ENCODE measurements at regions not wholly inside any gene's neighbourhood (a gene's known extent, or its start where the extent isn't known, plus 50 kb on each side); places are given as distances from the start of the nearest gene placed in this dataset.

- POLR2A ChIA-PET: no interaction called here
- Mint-ChIP-seq H3K4me1 (ENCODE audit: low read depth) (no peaks in the 10 kb centered on the region), H3K27me3 (ENCODE audit: low read depth) (no peaks in the 10 kb centered on the region), H3K9me3 (ENCODE audit: insufficient read depth) (no peaks in the 10 kb centered on the region), H3K27ac (no peak overlapping the region), H3K36me3 (ENCODE audit: low read depth) (no peaks in the 10 kb centered on the region), H3K4me3 (no peak overlapping the region)
- CTCF ChIA-PET: no interaction called here
- ATAC-seq (no peak), DNase-seq (no peak)
Measured at GRCh38 chr1:78799926-78800325, 150.3 kb downstream of the IFI44 start.

DNA sequence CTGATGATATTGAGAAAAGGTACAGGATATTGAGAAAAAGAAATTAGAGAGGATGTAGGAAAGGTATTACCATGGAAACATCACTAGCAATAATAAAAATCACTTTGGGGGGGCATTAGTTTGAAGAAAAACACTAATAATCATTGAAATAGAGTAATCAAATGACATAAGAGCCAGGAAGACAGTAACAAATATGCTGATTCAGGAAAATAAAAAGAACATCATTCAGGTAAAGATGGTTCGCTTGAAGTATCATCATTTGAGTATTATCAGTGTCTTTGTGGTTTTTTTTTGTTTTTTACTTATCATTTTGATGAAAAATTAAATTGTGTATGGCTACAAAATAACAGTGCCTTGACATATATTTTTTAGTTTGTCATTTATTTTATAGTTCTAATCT, 164.5 kb downstream of the IFI44 start:
- no peaks in the 10 kb centered on the region for H3K9me3 Mint-ChIP-seq (ENCODE audit: insufficient read depth)
- H3K36me3 Mint-ChIP-seq (ENCODE audit: low read depth): no peaks in the 10 kb centered on the region
- H3K27me3 Mint-ChIP-seq (ENCODE audit: low read depth): no peaks in the 10 kb centered on the region
- no peak for ATAC-seq
- H3K4me1 Mint-ChIP-seq (ENCODE audit: low read depth): no peaks in the 10 kb centered on the region
- ChIA-PET POLR2A (no interaction called here), CTCF (no interaction called here)
- DNase-seq: no peak
- H3K27ac Mint-ChIP-seq: no peak overlapping the region
- no peak overlapping the region for H3K4me3 Mint-ChIP-seq

- ATAC-seq (no peak), DNase-seq (no peak)
- Mint-ChIP-seq H3K27me3 (ENCODE audit: low read depth) (no peaks in the 10 kb centered on the region), H3K4me1 (ENCODE audit: low read depth) (no peaks in the 10 kb centered on the region), H3K9me3 (ENCODE audit: insufficient read depth) (no peaks in the 10 kb centered on the region), H3K36me3 (ENCODE audit: low read depth) (no peaks in the 10 kb centered on the region), H3K27ac (no peak overlapping the region), H3K4me3 (no peak overlapping the region)
- POLR2A ChIA-PET: no interaction called here
- CTCF ChIA-PET: interaction anchor here (1.2 kb wide), 1 partner anchor 14 kb away, joined by 4 read pairs; no protein-coding TSS in a partner anchor
Measured at GRCh38 chr1:78825561-78825960, 175.9 kb downstream of the IFI44 start.

DNA sequence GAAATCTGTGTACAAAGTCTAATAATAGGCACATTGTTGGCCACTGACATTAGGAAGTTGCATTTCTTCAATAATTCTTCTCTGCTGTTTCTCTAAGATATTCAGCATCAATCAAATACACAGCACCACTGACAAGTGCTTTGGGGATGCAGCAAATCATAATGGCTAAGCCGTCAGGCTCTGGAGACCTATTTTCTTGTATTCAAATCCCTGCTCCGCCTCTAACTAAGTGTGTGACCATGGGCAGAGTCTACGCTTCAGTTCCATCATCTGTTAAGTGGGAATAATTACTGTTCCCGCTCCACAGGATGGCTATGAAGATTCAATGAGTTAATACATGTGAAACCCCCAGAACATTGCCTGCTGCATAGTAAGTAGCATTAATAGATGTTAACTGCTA, 176.9 kb downstream of the ADGRL4 start:
- H3K4me1 Mint-ChIP-seq (ENCODE audit: low read depth): no peaks in the 10 kb centered on the region
- ChIA-PET POLR2A (no interaction called here), CTCF (interaction anchor here (0.7 kb wide), 1 partner anchor 331 kb away, joined by 3 read pairs; no protein-coding TSS in a partner anchor)
- H3K36me3 Mint-ChIP-seq (ENCODE audit: low read depth): no peaks in the 10 kb centered on the region
- H3K4me3 Mint-ChIP-seq: no peak overlapping the region
- no peak overlapping the region for H3K27ac Mint-ChIP-seq
- DNase-seq: no peak
- peaks cover 5% of the 10 kb centered on the region for H3K27me3 Mint-ChIP-seq (ENCODE audit: low read depth)
- H3K9me3 Mint-ChIP-seq (ENCODE audit: insufficient read depth): no peaks in the 10 kb centered on the region
- ATAC-seq: no peak

DNA sequence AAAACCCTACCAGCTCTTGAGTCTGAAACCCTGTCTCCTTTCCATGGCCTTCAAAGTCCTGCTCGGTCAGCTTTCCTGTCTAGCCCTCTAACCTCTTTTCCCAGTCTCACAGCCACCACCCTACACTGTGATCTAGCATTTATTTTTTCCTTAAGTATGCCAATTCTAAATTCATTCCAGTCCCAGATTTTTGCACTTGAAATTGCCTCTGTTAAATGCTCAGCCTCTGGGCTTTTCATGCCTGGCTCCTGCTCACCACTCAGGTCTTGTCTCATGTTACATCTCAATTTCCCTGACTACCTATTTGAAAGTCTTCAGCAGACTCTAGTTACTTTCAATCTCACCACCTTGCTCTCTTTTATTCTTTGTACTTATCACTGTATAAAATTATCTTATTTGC, 176.2 kb downstream of the ADGRL4 start:
- no peaks in the 10 kb centered on the region for H3K9me3 Mint-ChIP-seq (ENCODE audit: insufficient read depth)
- ChIA-PET CTCF (no interaction called here), POLR2A (no interaction called here)
- ATAC-seq: no peak
- no peak overlapping the region for H3K27ac Mint-ChIP-seq
- no peaks in the 10 kb centered on the region for H3K4me1 Mint-ChIP-seq (ENCODE audit: low read depth)
- no peak overlapping the region for H3K4me3 Mint-ChIP-seq
- no peak for DNase-seq
- peaks cover 5% of the 10 kb centered on the region for H3K27me3 Mint-ChIP-seq (ENCODE audit: low read depth)
- no peaks in the 10 kb centered on the region for H3K36me3 Mint-ChIP-seq (ENCODE audit: low read depth)

DNA sequence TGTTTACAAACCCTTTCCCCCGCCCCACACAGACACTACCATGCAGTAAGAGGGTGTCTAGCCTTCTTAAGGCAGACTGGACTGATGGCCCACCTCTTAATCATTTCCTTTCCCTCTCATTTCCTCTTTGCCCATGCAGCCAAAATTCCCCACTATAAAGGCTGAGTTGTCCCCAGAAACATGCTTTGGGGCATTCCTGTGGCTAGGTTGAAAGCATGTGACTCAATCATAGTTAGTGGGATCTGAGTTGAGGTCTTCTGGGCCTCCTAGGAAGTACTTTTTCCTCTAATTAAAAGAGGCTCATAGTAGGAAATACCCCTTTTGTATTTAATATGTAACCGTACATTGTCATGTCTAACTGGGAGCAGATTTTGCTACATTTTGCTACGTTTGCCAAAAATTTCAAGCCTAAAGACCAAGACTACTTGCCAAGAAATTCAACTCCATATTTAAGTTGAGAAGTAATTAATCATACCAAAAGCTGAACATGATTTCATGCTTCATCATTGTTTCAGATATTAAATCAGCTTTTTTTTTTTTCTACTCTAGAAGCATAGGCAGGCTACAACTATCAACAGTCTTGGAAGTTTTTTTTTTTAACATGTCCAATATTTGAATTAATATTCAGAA, 174.7 kb downstream of the ADGRL4 start:
- H3K4me1 Mint-ChIP-seq (ENCODE audit: low read depth): peaks cover 3% of the 10 kb centered on the region
- H3K9me3 Mint-ChIP-seq (ENCODE audit: insufficient read depth): no peaks in the 10 kb centered on the region
- H3K27ac Mint-ChIP-seq: no peak overlapping the region
- CTCF ChIA-PET: no interaction called here
- ATAC-seq: no peak
- peaks cover 5% of the 10 kb centered on the region for H3K27me3 Mint-ChIP-seq (ENCODE audit: low read depth)
- H3K4me3 Mint-ChIP-seq: no peak overlapping the region
- no peak for DNase-seq
- POLR2A ChIA-PET: no interaction called here
- H3K36me3 Mint-ChIP-seq (ENCODE audit: low read depth): no peaks in the 10 kb centered on the region

GRCh38 chr1:78833491-78833890, 173.0 kb downstream of the ADGRL4 start:
- H3K4me3 Mint-ChIP-seq: no peak overlapping the region
- H3K9me3 Mint-ChIP-seq (ENCODE audit: insufficient read depth): no peaks in the 10 kb centered on the region
- CTCF ChIA-PET: no interaction called here
- no peak for ATAC-seq
- POLR2A ChIA-PET: no interaction called here
- peaks cover 7% of the 10 kb centered on the region for H3K4me1 Mint-ChIP-seq (ENCODE audit: low read depth)
- no peak overlapping the region for H3K27ac Mint-ChIP-seq
- no peak for DNase-seq
- H3K27me3 Mint-ChIP-seq (ENCODE audit: low read depth): peaks cover 5% of the 10 kb centered on the region
- no peaks in the 10 kb centered on the region for H3K36me3 Mint-ChIP-seq (ENCODE audit: low read depth)

GRCh38 chr1:78834201-78834741, 172.3 kb downstream of the ADGRL4 start:
- CTCF ChIA-PET: no interaction called here

DNA sequence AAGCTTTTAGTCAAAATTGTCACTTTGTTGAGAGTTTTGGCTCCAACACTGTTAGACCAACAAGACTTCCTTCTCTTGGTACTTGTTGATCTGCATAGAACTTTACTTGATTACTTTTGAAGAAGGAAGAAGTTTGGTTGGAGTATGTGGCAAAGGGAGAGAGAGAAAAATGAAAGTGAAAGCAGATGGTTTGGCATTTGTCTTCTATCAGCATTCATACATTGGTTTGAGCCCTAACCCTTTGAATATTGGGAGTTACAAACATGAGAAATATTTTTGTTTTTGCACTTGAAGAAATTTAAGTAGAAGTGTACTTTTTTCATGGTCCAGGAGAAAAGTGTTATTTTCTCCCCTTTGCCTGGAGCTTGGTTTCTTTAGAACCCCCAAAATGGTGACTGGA, 169.8 kb downstream of the ADGRL4 start:
- no peaks in the 10 kb centered on the region for H3K36me3 Mint-ChIP-seq (ENCODE audit: low read depth)
- POLR2A ChIA-PET: no interaction called here
- H3K27me3 Mint-ChIP-seq (ENCODE audit: low read depth): peaks cover 5% of the 10 kb centered on the region
- CTCF ChIA-PET: interaction anchor here (0.9 kb wide), 1 partner anchor 219 kb away, joined by 4 read pairs; no protein-coding TSS in a partner anchor
- H3K27ac Mint-ChIP-seq: no peak overlapping the region
- ATAC-seq (no peak), DNase-seq (no peak)
- H3K4me3 Mint-ChIP-seq: peak overlapping the region; percentile 4
- H3K4me1 Mint-ChIP-seq (ENCODE audit: low read depth): peaks cover 7% of the 10 kb centered on the region
- no peaks in the 10 kb centered on the region for H3K9me3 Mint-ChIP-seq (ENCODE audit: insufficient read depth)

More at GRCh38 chr1:78834201-78834741, 172.3 kb downstream of the ADGRL4 start:
- H3K9me3 Mint-ChIP-seq (ENCODE audit: insufficient read depth): no peaks in the 10 kb centered on the region
- no peak overlapping the region for H3K4me3 Mint-ChIP-seq
- peaks cover 7% of the 10 kb centered on the region for H3K4me1 Mint-ChIP-seq (ENCODE audit: low read depth)
- POLR2A ChIA-PET: no interaction called here
- DNase-seq (no peak), ATAC-seq (no peak)
- H3K27ac Mint-ChIP-seq: no peak overlapping the region
- no peaks in the 10 kb centered on the region for H3K36me3 Mint-ChIP-seq (ENCODE audit: low read depth)
- peaks cover 5% of the 10 kb centered on the region for H3K27me3 Mint-ChIP-seq (ENCODE audit: low read depth)

- peaks cover 7% of the 10 kb centered on the region for H3K4me1 Mint-ChIP-seq (ENCODE audit: low read depth)
- no peaks in the 10 kb centered on the region for H3K36me3 Mint-ChIP-seq (ENCODE audit: low read depth)
- ChIA-PET POLR2A (no interaction called here), CTCF (interaction anchor here (0.7 to 1.8 kb wide), 5 partner anchors 14 to 515 kb away, joined by 3 to 7 read pairs (median 4); no protein-coding TSS in a partner anchor)
- ATAC-seq (no peak), DNase-seq (peak; percentile 45)
- no peaks in the 10 kb centered on the region for H3K9me3 Mint-ChIP-seq (ENCODE audit: insufficient read depth)
- no peak overlapping the region for H3K27ac Mint-ChIP-seq
- no peak overlapping the region for H3K4me3 Mint-ChIP-seq
- H3K27me3 Mint-ChIP-seq (ENCODE audit: low read depth): no peaks in the 10 kb centered on the region
Measured at GRCh38 chr1:78839704-78840277, 166.7 kb downstream of the ADGRL4 start.
